ENCODE measurements at regions not wholly inside any gene's neighbourhood (a gene's known extent, or its start where the extent isn't known, plus 50 kb on each side); places are given as distances from the start of the nearest gene placed in this dataset.

DNA sequence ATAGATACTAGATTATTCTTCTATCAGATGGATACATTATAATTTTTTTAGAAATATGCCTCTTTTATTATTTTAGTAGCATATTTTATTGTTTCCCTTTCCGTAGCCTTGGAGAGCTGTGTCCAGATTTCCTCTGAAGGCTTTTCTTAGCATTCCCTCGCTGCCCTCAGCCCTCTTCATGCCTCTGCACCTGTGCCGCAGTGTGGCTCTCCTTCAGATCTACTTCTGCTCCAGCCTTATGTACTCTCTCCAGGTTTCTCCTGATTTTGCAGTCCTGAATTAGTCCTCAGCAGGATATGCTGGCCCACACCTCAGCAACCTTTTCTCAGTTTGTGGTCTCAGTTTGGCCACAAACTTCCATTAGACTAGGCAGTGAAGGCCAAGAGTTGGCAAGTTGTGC, 1052.0 kb downstream of the TAF11L14 start:
- no peak for TF ChIP-seq CTCF (IDR thresholded peaks at IDR 0.05; ENCODE audit: low read depth, low read length)
- DNase-seq (ENCODE audit: low read depth, low spot score), result peak; percentile 8
- in situ Hi-C loops (cut with HindIII; ENCODE audit: low sequenced_read_pairs), result no loop called here
- no peak overlapping the region for H3K4me3 ChIP-seq (ENCODE audit: low read depth, low read length)

DNA sequence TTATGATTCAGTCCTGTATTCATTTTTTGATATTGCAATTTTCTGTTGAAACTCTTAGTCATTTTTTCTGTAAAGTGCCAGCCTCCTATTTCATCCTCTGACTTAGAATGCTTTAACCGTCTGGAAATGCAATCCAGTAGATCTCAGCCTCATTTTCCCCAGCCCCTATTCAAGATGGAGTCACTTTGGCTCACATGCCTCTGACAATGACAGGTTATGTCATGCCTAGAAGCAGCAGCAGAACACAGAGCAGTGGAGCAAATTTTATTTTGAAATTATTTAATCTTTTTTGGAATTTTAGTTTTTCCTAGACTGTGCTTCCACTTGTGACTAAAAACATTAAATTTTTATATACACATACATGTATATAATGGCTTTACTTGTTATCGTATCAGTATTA, 1053.2 kb downstream of the TAF11L14 start:
- no peak for DNase-seq (ENCODE audit: low read depth, low spot score)
- TF ChIP-seq CTCF (IDR thresholded peaks at IDR 0.05; ENCODE audit: low read depth, low read length), result no peak
- in situ Hi-C loops (cut with HindIII; ENCODE audit: low sequenced_read_pairs), result no loop called here
- H3K4me3 ChIP-seq (ENCODE audit: low read depth, low read length), result no peak overlapping the region

- H3K4me3 ChIP-seq (ENCODE audit: low read depth, low read length), result no peak overlapping the region
- in situ Hi-C loops (cut with HindIII; ENCODE audit: low sequenced_read_pairs), result no loop called here
- no peak for DNase-seq (ENCODE audit: low read depth, low spot score)
- TF ChIP-seq CTCF (IDR thresholded peaks at IDR 0.05; ENCODE audit: low read depth, low read length), result no peak
These were observed 1065.4 kb downstream of the TAF11L14 start for GRCh38 chr5:18699681-18700080.

GRCh38 chr5:18702821-18703220, 1068.6 kb downstream of the TAF11L14 start:
- no peak for TF ChIP-seq CTCF (IDR thresholded peaks at IDR 0.05; ENCODE audit: low read depth, low read length)
- DNase-seq (ENCODE audit: low read depth, low spot score), result no peak
- H3K4me3 ChIP-seq (ENCODE audit: low read depth, low read length), result no peak overlapping the region
- in situ Hi-C loops (cut with HindIII; ENCODE audit: low sequenced_read_pairs), result no loop called here

DNA sequence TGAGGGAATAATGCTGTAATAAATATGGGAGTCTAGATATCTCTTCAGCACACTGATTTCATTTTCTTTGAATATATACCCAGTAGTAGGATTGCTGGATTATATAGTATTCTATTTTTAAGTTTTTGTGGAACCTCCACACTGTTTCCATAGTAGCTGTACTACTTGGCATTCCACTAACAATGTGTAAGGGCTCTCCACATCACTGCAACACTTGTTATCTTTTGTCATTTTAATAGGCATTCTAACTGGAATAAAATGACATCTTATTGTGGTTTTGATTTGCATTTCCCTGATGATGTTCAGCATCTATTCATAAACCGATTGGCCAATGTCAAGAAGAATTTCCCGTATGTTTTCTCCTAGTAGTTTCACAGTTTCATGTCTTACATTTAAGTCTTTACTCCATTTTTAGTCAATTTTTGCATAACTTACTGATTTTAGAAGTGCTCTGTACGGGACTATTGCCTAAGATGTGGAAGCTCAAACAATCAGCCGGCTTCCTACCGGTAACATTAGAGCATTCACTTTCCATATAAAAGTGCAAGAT, 1078.8 kb downstream of the TAF11L14 start:
- TF ChIP-seq CTCF (IDR thresholded peaks at IDR 0.05; ENCODE audit: low read depth, low read length), result no peak
- H3K4me3 ChIP-seq (ENCODE audit: low read depth, low read length), result no peak overlapping the region
- DNase-seq (ENCODE audit: low read depth, low spot score), result no peak
- in situ Hi-C loops (cut with HindIII; ENCODE audit: low sequenced_read_pairs), result no loop called here

DNA sequence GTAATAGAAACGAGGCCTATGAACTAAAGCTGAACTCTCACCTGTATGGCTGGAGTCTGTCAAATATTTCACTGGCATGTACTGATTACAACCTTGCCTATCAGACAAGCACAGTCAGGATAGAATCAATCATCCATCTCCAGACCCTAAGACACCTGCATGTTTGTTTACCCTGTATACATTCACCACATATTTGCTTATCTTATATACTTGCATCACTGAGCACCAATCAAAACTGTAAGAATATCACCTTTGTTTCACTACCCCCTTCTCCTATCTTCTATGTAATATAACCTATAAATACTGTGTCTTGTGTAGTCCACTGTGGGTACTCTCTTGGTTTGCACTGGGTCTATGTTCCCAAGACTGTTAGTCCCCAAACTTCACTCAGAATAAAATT, 1085.7 kb downstream of the TAF11L14 start:
- DNase-seq (ENCODE audit: low read depth, low spot score), result no peak
- no peak for TF ChIP-seq CTCF (IDR thresholded peaks at IDR 0.05; ENCODE audit: low read depth, low read length)
- in situ Hi-C loops (cut with HindIII; ENCODE audit: low sequenced_read_pairs), result no loop called here
- H3K4me3 ChIP-seq (ENCODE audit: low read depth, low read length), result no peak overlapping the region

Data from astrocyte of the spinal cord (primary cell).